ENCODE measurements at regions not wholly inside any gene's neighbourhood (a gene's known extent, or its start where the extent isn't known, plus 50 kb on each side); places are given as distances from the start of the nearest gene placed in this dataset.

GRCh38 chr12:113633678-113634332, 162.1 kb upstream of the LHX5 start:
- Mint-ChIP-seq H3K4me3 (ENCODE audit: unreplicated experiment) (no peak overlapping the region), H3K36me3 (ENCODE audit: low read depth, unreplicated experiment) (peaks cover 5% of the 10 kb centered on the region), H3K4me1 (ENCODE audit: unreplicated experiment) (peaks cover 2% of the 10 kb centered on the region), H3K27ac (ENCODE audit: unreplicated experiment) (no peak overlapping the region), H3K9me3 (ENCODE audit: unreplicated experiment) (no peaks in the 10 kb centered on the region), H3K27me3 (ENCODE audit: unreplicated experiment) (peaks cover 5% of the 10 kb centered on the region)
- no peak for DNase-seq (ENCODE audit: low spot score)
- TF ChIP-seq CTCF (IDR thresholded peaks at IDR 0.05; ENCODE audit: unreplicated experiment), result no peak

- DNase-seq (ENCODE audit: low spot score), result no peak
- Mint-ChIP-seq H3K27me3 (ENCODE audit: unreplicated experiment) (no peaks in the 10 kb centered on the region), H3K4me3 (ENCODE audit: unreplicated experiment) (no peak overlapping the region), H3K36me3 (ENCODE audit: low read depth, unreplicated experiment) (no peaks in the 10 kb centered on the region), H3K4me1 (ENCODE audit: unreplicated experiment) (peaks cover 2% of the 10 kb centered on the region), H3K9me3 (ENCODE audit: unreplicated experiment) (peaks cover 5% of the 10 kb centered on the region), H3K27ac (ENCODE audit: unreplicated experiment) (no peak overlapping the region)
- TF ChIP-seq CTCF (IDR thresholded peaks at IDR 0.05; ENCODE audit: unreplicated experiment), result no peak
Measured at GRCh38 chr12:113630625-113631024, 159.0 kb upstream of the LHX5 start.

- Mint-ChIP-seq H3K9me3 (ENCODE audit: unreplicated experiment) (peaks cover 5% of the 10 kb centered on the region), H3K4me3 (ENCODE audit: unreplicated experiment) (no peak overlapping the region), H3K36me3 (ENCODE audit: low read depth, unreplicated experiment) (no peaks in the 10 kb centered on the region), H3K27ac (ENCODE audit: unreplicated experiment) (no peak overlapping the region), H3K4me1 (ENCODE audit: unreplicated experiment) (no peaks in the 10 kb centered on the region), H3K27me3 (ENCODE audit: unreplicated experiment) (peaks cover 2% of the 10 kb centered on the region)
- no peak for TF ChIP-seq CTCF (IDR thresholded peaks at IDR 0.05; ENCODE audit: unreplicated experiment)
- no peak for DNase-seq (ENCODE audit: low spot score)
Measured at GRCh38 chr12:113625499-113625898, 153.8 kb upstream of the LHX5 start.

- DNase-seq (ENCODE audit: low spot score), result no peak
- Mint-ChIP-seq H3K27me3 (ENCODE audit: unreplicated experiment) (peaks cover 5% of the 10 kb centered on the region), H3K4me3 (ENCODE audit: unreplicated experiment) (no peak overlapping the region), H3K27ac (ENCODE audit: unreplicated experiment) (no peak overlapping the region), H3K9me3 (ENCODE audit: unreplicated experiment) (peaks cover 4% of the 10 kb centered on the region), H3K4me1 (ENCODE audit: unreplicated experiment) (no peaks in the 10 kb centered on the region), H3K36me3 (ENCODE audit: low read depth, unreplicated experiment) (no peaks in the 10 kb centered on the region)
- no peak for TF ChIP-seq CTCF (IDR thresholded peaks at IDR 0.05; ENCODE audit: unreplicated experiment)
Measured at GRCh38 chr12:113622410-113622809, 150.7 kb upstream of the LHX5 start.

GRCh38 chr12:113620437-113620976, 148.8 kb upstream of the LHX5 start:
- no peaks in the 10 kb centered on the region for H3K4me1 Mint-ChIP-seq (ENCODE audit: unreplicated experiment)
- H3K27ac Mint-ChIP-seq (ENCODE audit: unreplicated experiment), result no peak overlapping the region
- H3K9me3 Mint-ChIP-seq (ENCODE audit: unreplicated experiment), result no peaks in the 10 kb centered on the region
- H3K36me3 Mint-ChIP-seq (ENCODE audit: low read depth, unreplicated experiment), result no peaks in the 10 kb centered on the region
- H3K27me3 Mint-ChIP-seq (ENCODE audit: unreplicated experiment), result peaks cover 5% of the 10 kb centered on the region
- no peak for DNase-seq (ENCODE audit: low spot score)
- no peak for TF ChIP-seq CTCF (IDR thresholded peaks at IDR 0.05; ENCODE audit: unreplicated experiment)
- no peak overlapping the region for H3K4me3 Mint-ChIP-seq (ENCODE audit: unreplicated experiment)
